Karpas-422 (cell line): ENCODE measurements at regions not wholly inside any gene's neighbourhood (a gene's known extent, or its start where the extent isn't known, plus 50 kb on each side); places are given as distances from the start of the nearest gene placed in this dataset.

ENCODE experiments used
- DNase-seq: peaks from one replicate; pipeline ENCODE4 v3.0.0-alpha.2; 2015
- H2AFZ ChIP-seq: fragments of 200-600 bp; sonication (generic); 2 replicates; pipeline ENCODE4 v1.6.1; 2014; ENCODE audit warnings: antibody characterized with exemption, low read length, mixed read lengths
- H3K27ac ChIP-seq: fragments of 200-600 bp; sonication (generic); 2 replicates; pipeline ENCODE4 v1.5.1; 2014; ENCODE audit warnings: mild to moderate bottlenecking, low read length, moderate library complexity
- H3K27me3 ChIP-seq: fragments of 200-600 bp; sonication (generic); 2 replicates; pipeline ENCODE4 v1.6.1; 2014; ENCODE audit warnings: low read length, mixed read lengths
- H3K36me3 ChIP-seq: fragments of 200-600 bp; sonication (generic); 2 replicates; pipeline ENCODE4 v1.6.1; 2014; ENCODE audit warnings: low read length, mixed read lengths; ENCODE audit not compliant: insufficient read depth
- H3K4me1 ChIP-seq: fragments of 200-600 bp; sonication (generic); 2 replicates; pipeline ENCODE4 v1.6.1; 2014; ENCODE audit warnings: mild to moderate bottlenecking, low read length, mixed read lengths
- H3K4me2 ChIP-seq: fragments of 200-600 bp; sonication (generic); 2 replicates; pipeline ENCODE4 v1.6.1; 2014; ENCODE audit warnings: low read length, low read depth, mild to moderate bottlenecking; ENCODE audit not compliant: poor library complexity, severe bottlenecking
- H3K4me3 ChIP-seq: fragments of 200-600 bp; sonication (generic); 2 replicates; pipeline ENCODE4 v1.5.1; 2014; ENCODE audit warnings: mild to moderate bottlenecking, antibody characterized with exemption, low read length, mixed read lengths
- H3K79me2 ChIP-seq: fragments of 200-600 bp; sonication (generic); 2 replicates; pipeline ENCODE4 v1.6.1; 2014; ENCODE audit warnings: mild to moderate bottlenecking, low read length, mixed read lengths
- H3K9ac ChIP-seq: fragments of 200-600 bp; sonication (generic); 2 replicates; pipeline ENCODE4 v1.6.0; 2014; ENCODE audit warnings: low read length
- H3K9me2 ChIP-seq: fragments of 200-600 bp; sonication (generic), shearing (Covaris generic); replicated peaks from 2 replicates; pipeline ENCODE4 v1.6.0; 2014; ENCODE audit warnings: mild to moderate bottlenecking, low read length, moderate library complexity; ENCODE audit not compliant: insufficient read depth
- H3K9me3 ChIP-seq: fragments of 300-700, 200-600 bp; sonication (generic); 2 replicates; pipeline ENCODE4 v1.6.1; 2014; ENCODE audit warnings: low read length, mixed read lengths
- H4K20me1 ChIP-seq: fragments of 200-600 bp; sonication (generic); 2 replicates; pipeline ENCODE4 v1.6.1; 2014; ENCODE audit warnings: mild to moderate bottlenecking, antibody characterized with exemption, low read length, low read depth; ENCODE audit not compliant: insufficient read depth

DNA sequence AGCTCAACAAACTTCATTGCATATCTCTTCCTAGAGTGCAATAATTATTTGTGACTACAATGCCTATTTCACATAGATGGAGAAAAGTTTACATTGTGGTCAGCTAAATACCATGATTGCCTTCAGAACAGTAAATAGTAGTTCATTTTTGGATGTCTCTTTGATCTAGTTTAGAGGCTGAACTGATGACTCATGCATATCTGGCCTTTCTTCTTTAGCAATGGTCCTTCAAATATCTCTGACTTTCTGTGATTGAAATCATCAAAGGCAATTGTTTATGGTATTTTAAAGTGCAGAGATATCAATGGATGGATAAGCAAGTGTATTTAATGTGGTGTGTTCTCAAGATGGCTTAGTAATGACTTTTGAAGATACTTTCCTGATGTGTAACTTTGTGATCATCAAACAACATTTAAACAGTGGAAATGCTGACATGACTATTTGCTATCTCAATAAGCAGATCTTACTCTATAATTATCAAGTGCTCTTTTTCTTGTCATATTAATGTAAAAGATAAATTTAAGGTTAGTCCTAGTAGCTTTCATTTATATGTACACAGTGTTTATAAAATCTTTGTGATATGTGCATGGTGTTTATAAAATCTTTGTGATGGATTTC is 523.7 kb upstream of the SLC35B3 start:
- Histone ChIP-seq H3K4me2 (no peak overlapping the region), H3K9me3 (no peaks in the 10 kb centered on the region), H3K9ac (no peak overlapping the region), H3K4me1 (no peaks in the 10 kb centered on the region), H3K36me3 (no peaks in the 10 kb centered on the region), H3K27me3 (no peaks in the 10 kb centered on the region), H3K4me3 (no peak overlapping the region), H4K20me1 (no peaks in the 10 kb centered on the region), H3K9me2 (no peaks in the 10 kb centered on the region), H3K27ac (no peak overlapping the region), H2AFZ (no peak overlapping the region), H3K79me2 (no peaks in the 10 kb centered on the region)
- no peak for DNase-seq

DNA sequence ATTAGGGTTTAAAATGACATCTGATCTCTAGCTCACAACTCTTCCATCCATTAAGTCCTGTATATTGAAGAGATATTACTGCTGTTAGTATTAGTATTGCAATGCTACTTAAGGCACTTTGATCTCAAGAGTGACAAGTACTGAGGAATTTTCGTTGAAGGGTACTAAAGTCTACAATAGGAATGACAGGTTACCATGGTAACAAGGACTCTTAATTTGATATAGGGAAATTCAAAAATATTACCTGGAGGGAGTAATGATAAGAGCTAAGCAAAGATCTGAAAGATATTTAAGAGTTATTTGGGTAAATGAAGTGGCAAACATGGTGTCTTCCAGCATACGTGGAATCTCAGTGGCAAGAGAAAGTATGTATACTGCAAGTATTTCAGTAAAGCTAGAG is 518.0 kb upstream of the SLC35B3 start:
- Histone ChIP-seq H3K9me2 (no peaks in the 10 kb centered on the region), H4K20me1 (no peaks in the 10 kb centered on the region), H3K36me3 (no peaks in the 10 kb centered on the region), H3K27me3 (no peaks in the 10 kb centered on the region), H3K4me1 (no peaks in the 10 kb centered on the region), H3K4me2 (no peak overlapping the region), H2AFZ (no peak overlapping the region), H3K27ac (no peak overlapping the region), H3K4me3 (no peak overlapping the region), H3K79me2 (no peaks in the 10 kb centered on the region), H3K9me3 (no peaks in the 10 kb centered on the region), H3K9ac (no peak overlapping the region)
- DNase-seq = no peak

DNA sequence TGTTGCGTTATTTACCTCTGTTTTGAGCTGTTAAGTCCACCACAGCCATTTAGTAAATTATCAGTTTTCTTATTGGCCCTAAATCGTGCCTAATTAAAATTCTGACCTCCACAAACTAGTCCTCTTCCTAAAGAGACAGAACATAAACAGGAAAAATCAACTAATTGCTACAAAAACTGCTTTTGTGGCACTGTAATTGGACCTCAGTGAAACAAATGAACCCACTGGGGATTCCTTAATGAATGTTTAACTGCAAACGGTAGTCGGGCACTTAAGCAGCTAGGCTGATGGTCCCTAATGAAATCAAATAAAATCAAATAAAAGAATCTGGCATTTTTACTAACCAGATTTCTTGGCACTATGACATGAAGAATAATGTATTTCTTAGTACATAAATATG is 513.4 kb upstream of the SLC35B3 start:
- no peaks in the 10 kb centered on the region for H3K9me2 ChIP-seq
- H3K9me3 ChIP-seq = no peaks in the 10 kb centered on the region
- DNase-seq = no peak
- no peaks in the 10 kb centered on the region for H3K27me3 ChIP-seq
- H2AFZ ChIP-seq = no peak overlapping the region
- no peak overlapping the region for H3K4me3 ChIP-seq
- H3K9ac ChIP-seq = no peak overlapping the region
- H3K27ac ChIP-seq = no peak overlapping the region
- H3K79me2 ChIP-seq = no peaks in the 10 kb centered on the region
- no peaks in the 10 kb centered on the region for H4K20me1 ChIP-seq
- H3K4me1 ChIP-seq = no peaks in the 10 kb centered on the region
- H3K4me2 ChIP-seq = no peak overlapping the region
- no peaks in the 10 kb centered on the region for H3K36me3 ChIP-seq

DNA sequence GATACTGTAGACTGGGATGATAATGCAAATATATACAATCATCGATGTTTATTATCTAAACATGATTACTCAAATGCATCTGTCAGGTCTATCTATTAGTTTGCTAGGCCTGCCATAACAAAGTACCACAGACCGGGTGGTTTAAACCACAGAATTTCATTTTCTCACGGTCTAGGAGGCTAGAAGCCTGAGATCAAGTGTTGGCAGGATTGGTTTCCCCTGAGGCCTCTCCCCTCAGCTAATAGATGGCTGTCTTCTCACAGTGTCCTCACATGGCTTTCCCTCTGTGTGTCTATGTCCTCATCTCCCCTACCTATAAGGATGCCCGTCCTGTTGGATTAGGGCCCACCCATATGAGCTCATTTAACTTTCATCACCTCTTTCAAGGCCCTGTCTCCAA is 512.6 kb upstream of the SLC35B3 start:
- no peak overlapping the region for H3K27ac ChIP-seq
- H3K4me2 ChIP-seq = no peak overlapping the region
- no peaks in the 10 kb centered on the region for H3K36me3 ChIP-seq
- no peaks in the 10 kb centered on the region for H3K9me3 ChIP-seq
- no peak for DNase-seq
- H4K20me1 ChIP-seq = no peaks in the 10 kb centered on the region
- H3K9me2 ChIP-seq = no peaks in the 10 kb centered on the region
- H3K4me3 ChIP-seq = no peak overlapping the region
- no peaks in the 10 kb centered on the region for H3K79me2 ChIP-seq
- H3K27me3 ChIP-seq = no peaks in the 10 kb centered on the region
- no peak overlapping the region for H2AFZ ChIP-seq
- no peaks in the 10 kb centered on the region for H3K4me1 ChIP-seq
- H3K9ac ChIP-seq = no peak overlapping the region

DNA sequence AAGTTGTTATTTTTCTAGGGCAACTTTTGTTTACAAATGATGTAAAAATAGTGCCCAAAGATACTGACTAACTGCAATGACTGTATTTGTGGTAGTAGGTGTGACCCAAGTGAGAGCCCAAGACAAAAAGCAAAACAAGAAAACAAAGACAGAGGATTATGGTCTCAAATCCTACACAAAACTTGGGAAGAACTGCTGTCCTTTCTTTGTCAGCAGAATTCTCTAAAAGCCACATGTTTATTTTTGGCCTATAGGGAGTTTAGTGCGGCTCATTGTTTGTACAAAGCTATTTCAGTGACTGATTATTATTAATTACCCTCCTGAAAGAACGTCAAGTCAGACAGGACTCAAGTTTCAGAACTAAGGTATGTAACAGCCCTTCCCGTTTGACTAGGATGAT is 509.2 kb upstream of the SLC35B3 start:
- H3K27me3 ChIP-seq = no peaks in the 10 kb centered on the region
- H3K27ac ChIP-seq = no peak overlapping the region
- H3K4me1 ChIP-seq = no peaks in the 10 kb centered on the region
- H3K4me3 ChIP-seq = no peak overlapping the region
- H3K79me2 ChIP-seq = no peaks in the 10 kb centered on the region
- no peaks in the 10 kb centered on the region for H3K9me3 ChIP-seq
- H3K9ac ChIP-seq = no peak overlapping the region
- H4K20me1 ChIP-seq = no peaks in the 10 kb centered on the region
- no peak for DNase-seq
- no peaks in the 10 kb centered on the region for H3K36me3 ChIP-seq
- H3K9me2 ChIP-seq = no peaks in the 10 kb centered on the region
- H3K4me2 ChIP-seq = no peak overlapping the region
- H2AFZ ChIP-seq = no peak overlapping the region

DNA sequence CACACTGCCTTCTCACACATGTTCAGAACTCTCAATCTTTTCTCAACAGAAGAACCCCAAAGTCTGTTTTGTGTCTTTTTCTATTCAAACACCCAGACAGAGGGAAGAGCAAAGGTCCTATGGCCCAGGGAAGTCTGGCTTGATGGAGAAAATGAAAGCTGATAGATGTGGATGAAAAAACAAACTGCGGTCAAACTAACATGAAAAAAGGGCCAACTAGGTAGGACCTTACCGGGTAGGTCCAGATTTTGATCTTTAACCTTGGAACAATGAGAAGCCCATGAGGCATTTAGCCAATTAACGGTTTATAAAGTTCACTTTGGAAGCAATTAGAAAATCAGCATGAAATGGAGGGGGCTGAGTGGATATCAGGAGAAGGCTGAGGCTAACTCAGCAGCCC is 507.7 kb upstream of the SLC35B3 start:
- Histone ChIP-seq H3K9ac (no peak overlapping the region), H3K4me1 (no peaks in the 10 kb centered on the region), H3K27me3 (no peaks in the 10 kb centered on the region), H3K4me3 (no peak overlapping the region), H3K36me3 (no peaks in the 10 kb centered on the region), H3K4me2 (no peak overlapping the region), H3K27ac (no peak overlapping the region), H2AFZ (no peak overlapping the region), H4K20me1 (no peaks in the 10 kb centered on the region), H3K79me2 (no peaks in the 10 kb centered on the region), H3K9me2 (no peaks in the 10 kb centered on the region), H3K9me3 (no peaks in the 10 kb centered on the region)
- no peak for DNase-seq

- H3K36me3 ChIP-seq = no peaks in the 10 kb centered on the region
- no peaks in the 10 kb centered on the region for H3K4me1 ChIP-seq
- H3K4me3 ChIP-seq = no peak overlapping the region
- H4K20me1 ChIP-seq = no peaks in the 10 kb centered on the region
- no peaks in the 10 kb centered on the region for H3K79me2 ChIP-seq
- no peaks in the 10 kb centered on the region for H3K9me2 ChIP-seq
- H3K27ac ChIP-seq = no peak overlapping the region
- DNase-seq = no peak
- no peak overlapping the region for H2AFZ ChIP-seq
- H3K4me2 ChIP-seq = no peak overlapping the region
- H3K27me3 ChIP-seq = no peaks in the 10 kb centered on the region
- H3K9ac ChIP-seq = no peak overlapping the region
- no peaks in the 10 kb centered on the region for H3K9me3 ChIP-seq
These were observed 506.2 kb upstream of the SLC35B3 start for GRCh38 chr6:8941577-8941976.

- Histone ChIP-seq H3K36me3 (no peaks in the 10 kb centered on the region), H3K4me1 (no peaks in the 10 kb centered on the region), H3K27me3 (no peaks in the 10 kb centered on the region), H3K79me2 (no peaks in the 10 kb centered on the region), H3K9ac (no peak overlapping the region), H4K20me1 (no peaks in the 10 kb centered on the region), H3K4me2 (no peak overlapping the region), H3K9me2 (no peaks in the 10 kb centered on the region), H3K4me3 (no peak overlapping the region), H2AFZ (no peak overlapping the region), H3K27ac (no peak overlapping the region), H3K9me3 (no peaks in the 10 kb centered on the region)
- no peak for DNase-seq
These were observed 505.0 kb upstream of the SLC35B3 start for GRCh38 chr6:8940356-8940755.

GRCh38 chr6:8939615-8940014 is 504.3 kb upstream of the SLC35B3 start:
- no peaks in the 10 kb centered on the region for H3K27me3 ChIP-seq
- no peaks in the 10 kb centered on the region for H3K9me3 ChIP-seq
- H3K79me2 ChIP-seq = no peaks in the 10 kb centered on the region
- no peaks in the 10 kb centered on the region for H3K4me1 ChIP-seq
- no peaks in the 10 kb centered on the region for H3K9me2 ChIP-seq
- no peaks in the 10 kb centered on the region for H3K36me3 ChIP-seq
- H3K27ac ChIP-seq = no peak overlapping the region
- DNase-seq = no peak
- no peak overlapping the region for H2AFZ ChIP-seq
- H3K4me2 ChIP-seq = no peak overlapping the region
- no peak overlapping the region for H3K4me3 ChIP-seq
- H3K9ac ChIP-seq = no peak overlapping the region
- no peaks in the 10 kb centered on the region for H4K20me1 ChIP-seq
